B cell (primary cell): ENCODE measurements at regions not wholly inside any gene's neighbourhood (a gene's known extent, or its start where the extent isn't known, plus 50 kb on each side); places are given as distances from the start of the nearest gene placed in this dataset.

Source experiments
- ATAC-seq: fragments of 200-7000 bp; cut with Tn5 transposase; one replicate; pipeline ENCODE4 v1.10.0; 2021; ENCODE audit warnings: low read depth, mild to moderate bottlenecking, moderate number of reproducible peaks, moderate library complexity
- CTCF ChIA-PET: fragments of 350-600 bp; sonication (Branson Sonifier 250); formaldehyde crosslinking; loops from one replicate; lab custom pipeline; 2021; ENCODE audit warnings: antibody characterized with exemption, inconsistent platforms; lab: Charles Lee
- POLR2A ChIA-PET: fragments of 350-600 bp; sonication (Branson Sonifier 250); formaldehyde crosslinking; loops from one replicate; lab custom pipeline; 2021; ENCODE audit warnings: antibody characterized with exemption; lab: Charles Lee
- DNase-seq: peaks from one replicate; pipeline ENCODE4 v3.0.0; 2013
- H2AFZ ChIP-seq: 2 replicates; pipeline ENCODE4 v1.6.1; 2012; ENCODE audit warnings: mild to moderate bottlenecking, low read depth, low read length; ENCODE audit not compliant: insufficient read depth, poor library complexity, severe bottlenecking
- H3K27ac ChIP-seq, 2 donors: 1 replicate in 1 of 2; 2 replicates in 1 of 2; pipeline ENCODE4 v1.5.1; 2012 to 2013; ENCODE audit warnings: low read length in 2 of 2, mild to moderate bottlenecking in 2 of 2, moderate library complexity in 1 of 2
- H3K27me3 ChIP-seq, 4 experiments: fragments of 200-600 bp in 1 of 4; sonication (generic) in 1 of 4; replicated peaks in 1 of 4; 1 replicate in 2 of 4; 2 replicates in 2 of 4; pipeline versions ENCODE4 v1.6.1 to v1.7.0; 2013 to 2016; ENCODE audit warnings: low read length in 3 of 4, mild to moderate bottlenecking in 2 of 4, mixed read lengths in 1 of 4, moderate library complexity in 1 of 4; ENCODE audit not compliant: insufficient read depth in 4 of 4, control insufficient read depth in 3 of 4; ENCODE audit errors: control extremely low read depth in 1 of 4
- H3K36me3 ChIP-seq, 2 experiments: replicated peaks in 1 of 2; 1 replicate in 1 of 2; 2 replicates in 1 of 2; pipeline versions ENCODE4 v1.6.1 to v1.7.1; 2013; ENCODE audit warnings: low read length in 1 of 2; ENCODE audit not compliant: insufficient read depth in 2 of 2, control insufficient read depth in 1 of 2; ENCODE audit errors: control extremely low read depth in 1 of 2, extremely low read depth in 1 of 2
- H3K4me1 ChIP-seq, 2 donors: fragments of 200-600 bp in 1 of 2; sonication (generic) in 1 of 2; 1 replicate in 1 of 2; 2 replicates in 1 of 2; pipeline versions ENCODE4 v1.5.1 to v1.6.1; 2013 to 2017; ENCODE audit warnings: low read length in 2 of 2; ENCODE audit not compliant: control insufficient read depth in 2 of 2, insufficient read depth in 2 of 2
- H3K4me2 ChIP-seq: replicated peaks from 2 replicates; pipeline ENCODE3; 2012; ENCODE audit warnings: mild to moderate bottlenecking, low read depth, low read length; ENCODE audit not compliant: poor library complexity, severe bottlenecking
- H3K4me3 ChIP-seq, 5 experiments: fragments of 200-600 bp in 1 of 5; sonication (generic) in 1 of 5; 1 replicate in 3 of 5; 2 replicates in 2 of 5; pipeline versions ENCODE4 v1.5.1 to v1.7.0; 2011 to 2016; ENCODE audit warnings: low read length in 4 of 5, mild to moderate bottlenecking in 4 of 5, low read depth in 2 of 5, control low read depth in 1 of 5, moderate library complexity in 1 of 5; ENCODE audit not compliant: insufficient read depth in 1 of 5; ENCODE audit errors: control extremely low read depth in 1 of 5, extremely low read depth in 1 of 5
- H3K79me2 ChIP-seq: fragments of 200-600 bp; sonication (generic); one replicate; pipeline ENCODE4 v1.6.0; 2016; ENCODE audit warnings: low read length; ENCODE audit not compliant: control insufficient read depth, insufficient read depth
- H3K9ac ChIP-seq: fragments of 200-600 bp; sonication (generic); 2 replicates; pipeline ENCODE4 v1.6.1; 2017; ENCODE audit warnings: mild to moderate bottlenecking, low read length, moderate library complexity
- H3K9me3 ChIP-seq, 3 donors: one replicate each; pipeline versions ENCODE4 v1.6.1 to v1.7.1; 2013; ENCODE audit warnings: low read length in 2 of 3; ENCODE audit not compliant: control insufficient read depth in 2 of 3, insufficient read depth in 1 of 3; ENCODE audit errors: control extremely low read depth in 1 of 3
- H4K20me1 ChIP-seq: 2 replicates; pipeline ENCODE4 v1.6.0; 2012; ENCODE audit warnings: mild to moderate bottlenecking, low read length; ENCODE audit not compliant: insufficient read depth, control insufficient read depth, poor library complexity, severe bottlenecking
- H3K27ac Mint-ChIP-seq: one replicate; pipeline ENCODE4 v1.8.0; 2021; ENCODE audit warnings: mixed read lengths
- H3K27me3 Mint-ChIP-seq: one replicate; pipeline ENCODE4 v1.8.0; 2021; ENCODE audit warnings: mixed read lengths
- H3K4me1 Mint-ChIP-seq: one replicate; pipeline ENCODE4 v1.8.0; 2021; ENCODE audit warnings: mixed read lengths
- H3K4me3 Mint-ChIP-seq: one replicate; pipeline ENCODE4 v1.8.0; 2021; ENCODE audit warnings: mixed read lengths
- H3K9me3 Mint-ChIP-seq: one replicate; pipeline ENCODE4 v1.8.0; 2022; ENCODE audit warnings: mixed read lengths; ENCODE audit not compliant: insufficient read depth
- EZH2 ChIP-seq: IDR thresholded peaks from 2 replicates; pipeline ENCODE4 v1.6.1; 2012; ENCODE audit warnings: borderline replicate concordance, low read depth, mild to moderate bottlenecking, moderate library complexity, low read length; ENCODE audit not compliant: insufficient read depth, poor library complexity, severe bottlenecking
- WGBS: methylation state at CpG from one replicate; pipeline ENCODE4 v1.1.5; 2013; ENCODE audit warnings: missing lambda C conversion rate; ENCODE audit not compliant: insufficient coverage; 5-methylcytosine and 5-hydroxymethylcytosine counted together
- intact Hi-C: fragments of 100-400 bp; cut with micrococcal nuclease; formaldehyde crosslinking; loops from one replicate; pipeline ENCODE4 v1.10.0; 2022
- TF ChIP-seq, protein P1 (sequence below): fragments of 200-600 bp; IDR thresholded peaks from one replicate; pipeline ENCODE4 v1.8.0; 2022; ENCODE audit warnings: antibody characterized with exemption, mild to moderate bottlenecking

DNA sequence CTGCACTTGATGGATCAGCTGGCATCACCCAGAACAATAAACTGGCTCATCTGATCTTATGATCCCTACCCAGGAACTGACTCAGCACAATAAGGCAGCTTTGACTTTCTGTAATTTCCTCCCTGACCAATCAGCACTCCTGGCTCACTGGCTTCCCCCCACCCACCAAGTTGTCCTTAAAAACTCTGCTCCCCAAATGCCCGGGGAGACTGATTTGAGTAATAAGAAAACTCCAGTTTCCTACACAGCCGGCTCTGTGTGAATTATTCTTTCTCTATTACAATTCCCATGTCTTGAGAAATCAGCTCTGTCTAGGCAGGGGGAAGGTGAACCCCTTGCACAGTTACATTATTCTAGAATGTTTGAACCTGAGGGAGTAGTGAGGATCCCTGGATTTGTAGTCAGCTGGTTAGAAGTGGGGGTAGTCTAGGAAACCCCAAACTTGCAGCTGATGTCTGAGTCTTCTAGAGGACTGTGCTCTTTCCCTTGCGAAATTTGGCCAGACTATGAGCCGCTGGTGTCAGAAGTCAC is 111.7 kb upstream of the NEK6 start:
- Mint-ChIP-seq H3K4me1 (no peaks in the 10 kb centered on the region), H3K9me3 (no peaks in the 10 kb centered on the region), H3K27ac (no peak overlapping the region), H3K4me3 (no peak overlapping the region), H3K27me3 (peaks cover 3% of the 10 kb centered on the region)
- no peak overlapping the region for H3K27ac ChIP-seq
- ChIA-PET CTCF (interaction anchor here (0.8 to 1.9 kb wide), 3 partner anchors 16 to 179 kb away, joined by 3 to 5 read pairs (median 5); no protein-coding TSS in a partner anchor), POLR2A (interaction anchor here (0.6 kb wide), 1 partner anchor 269 kb away, joined by 3 read pairs; no protein-coding TSS in a partner anchor)
- H4K20me1 ChIP-seq: no peaks in the 10 kb centered on the region
- no peaks in the 10 kb centered on the region for H3K79me2 ChIP-seq
- no peak overlapping the region for H2AFZ ChIP-seq
- DNase-seq (no peak), ATAC-seq (no peak)
- intact Hi-C loops: no loop called here
- no peak overlapping the region for H3K4me3 ChIP-seq
- no peaks in the 10 kb centered on the region for H3K36me3 ChIP-seq
- H3K27me3 ChIP-seq: no peaks in the 10 kb centered on the region
- no peak overlapping the region for H3K4me2 ChIP-seq
- no peaks in the 10 kb centered on the region for H3K9me3 ChIP-seq
- no CpG with 5 or more reads among the region's 4 CpGs for WGBS
- no peak for TF ChIP-seq EZH2
- H3K9ac ChIP-seq: no peak overlapping the region
- no peaks in the 10 kb centered on the region for H3K4me1 ChIP-seq

DNA sequence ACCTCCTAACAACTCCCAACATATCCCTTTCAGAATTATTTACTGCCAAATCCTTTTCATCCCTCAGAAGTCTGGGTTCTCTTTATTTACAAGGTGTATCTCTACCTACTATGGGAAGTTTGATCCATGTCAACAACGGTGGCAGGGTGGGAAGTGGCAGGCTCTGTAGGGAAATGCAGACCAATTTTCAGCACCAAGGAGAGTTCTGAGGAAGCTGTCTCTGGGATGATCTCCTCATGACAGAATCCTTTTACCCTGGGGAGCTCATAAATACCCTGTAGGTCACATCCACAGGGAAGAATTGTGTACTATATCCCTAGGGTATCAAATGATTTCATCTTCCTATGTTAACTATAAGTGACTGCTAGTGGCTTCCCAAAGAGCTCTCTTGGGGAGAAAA is 107.8 kb upstream of the NEK6 start:
- ATAC-seq: no peak
- ChIA-PET CTCF (no interaction called here), POLR2A (no interaction called here)
- no peak overlapping the region for H3K4me3 ChIP-seq
- TF ChIP-seq, protein P1, sequence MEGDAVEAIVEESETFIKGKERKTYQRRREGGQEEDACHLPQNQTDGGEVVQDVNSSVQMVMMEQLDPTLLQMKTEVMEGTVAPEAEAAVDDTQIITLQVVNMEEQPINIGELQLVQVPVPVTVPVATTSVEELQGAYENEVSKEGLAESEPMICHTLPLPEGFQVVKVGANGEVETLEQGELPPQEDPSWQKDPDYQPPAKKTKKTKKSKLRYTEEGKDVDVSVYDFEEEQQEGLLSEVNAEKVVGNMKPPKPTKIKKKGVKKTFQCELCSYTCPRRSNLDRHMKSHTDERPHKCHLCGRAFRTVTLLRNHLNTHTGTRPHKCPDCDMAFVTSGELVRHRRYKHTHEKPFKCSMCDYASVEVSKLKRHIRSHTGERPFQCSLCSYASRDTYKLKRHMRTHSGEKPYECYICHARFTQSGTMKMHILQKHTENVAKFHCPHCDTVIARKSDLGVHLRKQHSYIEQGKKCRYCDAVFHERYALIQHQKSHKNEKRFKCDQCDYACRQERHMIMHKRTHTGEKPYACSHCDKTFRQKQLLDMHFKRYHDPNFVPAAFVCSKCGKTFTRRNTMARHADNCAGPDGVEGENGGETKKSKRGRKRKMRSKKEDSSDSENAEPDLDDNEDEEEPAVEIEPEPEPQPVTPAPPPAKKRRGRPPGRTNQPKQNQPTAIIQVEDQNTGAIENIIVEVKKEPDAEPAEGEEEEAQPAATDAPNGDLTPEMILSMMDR: no peak
- TF ChIP-seq EZH2: no peak
- H3K4me2 ChIP-seq: no peak overlapping the region
- no peak overlapping the region for H3K27ac ChIP-seq
- no peaks in the 10 kb centered on the region for H3K9me3 ChIP-seq
- no peaks in the 10 kb centered on the region for H3K79me2 ChIP-seq
- Mint-ChIP-seq H3K27ac (no peak overlapping the region), H3K27me3 (peaks cover 4% of the 10 kb centered on the region), H3K4me1 (no peaks in the 10 kb centered on the region), H3K9me3 (no peaks in the 10 kb centered on the region), H3K4me3 (no peak overlapping the region)
- H3K9ac ChIP-seq: no peak overlapping the region
- no peaks in the 10 kb centered on the region for H3K27me3 ChIP-seq
- intact Hi-C loops: no loop called here
- H4K20me1 ChIP-seq: no peaks in the 10 kb centered on the region
- WGBS: no CpG with 5 or more reads among the region's 1 CpG
- H2AFZ ChIP-seq: no peak overlapping the region
- H3K4me1 ChIP-seq: no peaks in the 10 kb centered on the region
- DNase-seq: no peak
- no peaks in the 10 kb centered on the region for H3K36me3 ChIP-seq
